ENCODE measurements at regions not wholly inside any gene's neighbourhood (a gene's known extent, or its start where the extent isn't known, plus 50 kb on each side); places are given as distances from the start of the nearest gene placed in this dataset.
A peak's percentile ranks its signal among the peaks of the same experiment; 100 is the strongest.
"Not testable (repeated sequence)": the region's sequence is repeated elsewhere in the genome, so short reads cannot be mapped to it uniquely, and the experiment has no call there.

- ATAC-seq (replicated peaks in 1 of 2) (no peak), DNase-seq (no peak)
- Mint-ChIP-seq H3K4me1 (ENCODE audit: low read depth) (no peaks in the 10 kb centered on the region), H3K4me3 (no peak overlapping the region), H3K9me3 (peaks cover under 1 to 3% of the 10 kb centered on the region in 2 donors), H3K27ac (no peak overlapping the region), H3K36me3 (ENCODE audit: insufficient read depth in 2 of 2) (no peaks in the 10 kb centered on the region), H3K27me3 (ENCODE audit: low read depth) (no peaks in the 10 kb centered on the region)
Measured at GRCh38 chr9:22808876-22809275, 362.3 kb downstream of the DMRTA1 start.

GRCh38 chr9:22809371-22809770, 362.7 kb downstream of the DMRTA1 start:
- Mint-ChIP-seq H3K9me3 (peaks cover 1 to 3% of the 10 kb centered on the region in 2 donors), H3K27me3 (ENCODE audit: low read depth) (no peaks in the 10 kb centered on the region), H3K27ac (no peak overlapping the region), H3K36me3 (ENCODE audit: insufficient read depth in 2 of 2) (no peaks in the 10 kb centered on the region), H3K4me3 (no peak overlapping the region), H3K4me1 (ENCODE audit: low read depth) (no peaks in the 10 kb centered on the region)
- ATAC-seq (replicated peaks in 1 of 2) (no peak), DNase-seq (no peak)

GRCh38 chr9:22813529-22813928, 366.9 kb downstream of the DMRTA1 start:
- Mint-ChIP-seq H3K4me3 (no peak overlapping the region), H3K9me3 (peaks cover 3 to 4% of the 10 kb centered on the region in 2 donors), H3K4me1 (ENCODE audit: low read depth) (no peaks in the 10 kb centered on the region), H3K27ac (no peak overlapping the region), H3K36me3 (ENCODE audit: insufficient read depth in 2 of 2) (no peaks in the 10 kb centered on the region), H3K27me3 (ENCODE audit: low read depth) (no peaks in the 10 kb centered on the region)
- DNase-seq, result no peak
- no peak for ATAC-seq (replicated peaks in 1 of 2)

- ATAC-seq (replicated peaks in 1 of 2), result no peak
- Mint-ChIP-seq H3K36me3 (ENCODE audit: insufficient read depth in 2 of 2) (no peaks in the 10 kb centered on the region), H3K9me3 (peaks cover 4 to 6% of the 10 kb centered on the region in 2 donors), H3K27me3 (ENCODE audit: low read depth) (no peaks in the 10 kb centered on the region), H3K4me3 (no peak overlapping the region), H3K4me1 (ENCODE audit: low read depth) (no peaks in the 10 kb centered on the region), H3K27ac (no peak overlapping the region)
- DNase-seq, result no peak
Measured at GRCh38 chr9:22815246-22815645, 368.6 kb downstream of the DMRTA1 start.

GRCh38 chr9:22817181-22817580, 370.6 kb downstream of the DMRTA1 start:
- Mint-ChIP-seq H3K27ac (no peak overlapping the region), H3K9me3 (peaks cover 8 to 9% of the 10 kb centered on the region in 2 donors), H3K36me3 (ENCODE audit: insufficient read depth in 2 of 2) (no peaks in the 10 kb centered on the region), H3K4me1 (ENCODE audit: low read depth) (no peaks in the 10 kb centered on the region), H3K4me3 (no peak overlapping the region), H3K27me3 (ENCODE audit: low read depth) (no peaks in the 10 kb centered on the region)
- DNase-seq, result no peak
- no peak for ATAC-seq (replicated peaks in 1 of 2)

GRCh38 chr9:22829236-22829635, 382.6 kb downstream of the DMRTA1 start:
- no peak for DNase-seq
- no peaks in the 10 kb centered on the region for H3K4me1 Mint-ChIP-seq (ENCODE audit: low read depth)
- no peaks in the 10 kb centered on the region for H3K27me3 Mint-ChIP-seq (ENCODE audit: low read depth)
- no peak overlapping the region for H3K4me3 Mint-ChIP-seq
- H3K9me3 Mint-ChIP-seq, result peaks cover 0 to 11% of the 10 kb centered on the region in 2 donors
- no peak for ATAC-seq (replicated peaks in 1 of 2)
- no peak overlapping the region for H3K27ac Mint-ChIP-seq
- no peaks in the 10 kb centered on the region for H3K36me3 Mint-ChIP-seq (ENCODE audit: insufficient read depth in 2 of 2)

GRCh38 chr9:22838266-22838665, 391.6 kb downstream of the DMRTA1 start:
- Mint-ChIP-seq H3K4me3 (no peak overlapping the region), H3K27me3 (ENCODE audit: low read depth) (no peaks in the 10 kb centered on the region), H3K4me1 (ENCODE audit: low read depth) (no peaks in the 10 kb centered on the region), H3K27ac (peak overlapping the region; percentile 40), H3K9me3 (peaks cover 2 to 8% of the 10 kb centered on the region in 2 donors), H3K36me3 (ENCODE audit: insufficient read depth in 2 of 2) (no peaks in the 10 kb centered on the region)
- DNase-seq (no peak), ATAC-seq (replicated peaks in 1 of 2) (no peak)

GRCh38 chr9:22840641-22841040, 394.0 kb downstream of the DMRTA1 start:
- Mint-ChIP-seq H3K27ac (no peak overlapping the region), H3K9me3 (peaks cover 2 to 17% of the 10 kb centered on the region in 2 donors), H3K4me1 (ENCODE audit: low read depth) (no peaks in the 10 kb centered on the region), H3K36me3 (ENCODE audit: insufficient read depth in 2 of 2) (peaks cover 0 to 1% of the 10 kb centered on the region in 2 donors), H3K4me3 (no peak overlapping the region), H3K27me3 (ENCODE audit: low read depth) (no peaks in the 10 kb centered on the region)
- ATAC-seq (replicated peaks in 1 of 2) (no peak), DNase-seq (no peak)

- H3K4me3 Mint-ChIP-seq; DNase-seq; H3K36me3 Mint-ChIP-seq (ENCODE audit: insufficient read depth in 2 of 2); H3K27ac Mint-ChIP-seq; H3K4me1 Mint-ChIP-seq (ENCODE audit: low read depth); H3K27me3 Mint-ChIP-seq (ENCODE audit: low read depth); ATAC-seq (replicated peaks in 1 of 2): not testable (repeated sequence)
- peaks cover 5 to 25% of the 10 kb centered on the region in 2 donors for H3K9me3 Mint-ChIP-seq
Measured at GRCh38 chr9:22845243-22845642, 398.6 kb downstream of the DMRTA1 start.

GRCh38 chr9:22855980-22856379, 409.4 kb downstream of the DMRTA1 start:
- DNase-seq, result no peak
- Mint-ChIP-seq H3K4me1 (ENCODE audit: low read depth) (no peaks in the 10 kb centered on the region), H3K4me3 (no peak overlapping the region), H3K36me3 (ENCODE audit: insufficient read depth in 2 of 2) (no peaks in the 10 kb centered on the region), H3K9me3 (peaks cover 3 to 11% of the 10 kb centered on the region in 2 donors), H3K27me3 (ENCODE audit: low read depth) (no peaks in the 10 kb centered on the region), H3K27ac (no peak overlapping the region)
- no peak for ATAC-seq (replicated peaks in 1 of 2)

- Mint-ChIP-seq H3K4me1 (ENCODE audit: low read depth) (no peaks in the 10 kb centered on the region), H3K9me3 (peaks cover 5 to 9% of the 10 kb centered on the region in 2 donors), H3K4me3 (no peak overlapping the region), H3K27ac (no peak overlapping the region), H3K27me3 (ENCODE audit: low read depth) (no peaks in the 10 kb centered on the region), H3K36me3 (ENCODE audit: insufficient read depth in 2 of 2) (no peaks in the 10 kb centered on the region)
- no peak for DNase-seq
- ATAC-seq (replicated peaks in 1 of 2), result no peak
Measured at GRCh38 chr9:22857316-22857715, 410.7 kb downstream of the DMRTA1 start.

GRCh38 chr9:22863106-22863505, 416.5 kb downstream of the DMRTA1 start:
- H3K9me3 Mint-ChIP-seq, result peaks cover 8 to 20% of the 10 kb centered on the region in 2 donors
- ATAC-seq (replicated peaks in 1 of 2) (no peak), DNase-seq (no peak)
- H3K4me3 Mint-ChIP-seq, result no peak overlapping the region
- H3K4me1 Mint-ChIP-seq (ENCODE audit: low read depth), result no peaks in the 10 kb centered on the region
- H3K36me3 Mint-ChIP-seq (ENCODE audit: insufficient read depth in 2 of 2), result no peaks in the 10 kb centered on the region
- no peaks in the 10 kb centered on the region for H3K27me3 Mint-ChIP-seq (ENCODE audit: low read depth)
- no peak overlapping the region for H3K27ac Mint-ChIP-seq

- ATAC-seq (replicated peaks in 1 of 2) (no peak), DNase-seq (no peak)
- H3K27ac Mint-ChIP-seq, result no peak overlapping the region
- peaks cover 8 to 20% of the 10 kb centered on the region in 2 donors for H3K9me3 Mint-ChIP-seq
- no peaks in the 10 kb centered on the region for H3K36me3 Mint-ChIP-seq (ENCODE audit: insufficient read depth in 2 of 2)
- H3K4me1 Mint-ChIP-seq (ENCODE audit: low read depth), result no peaks in the 10 kb centered on the region
- H3K27me3 Mint-ChIP-seq (ENCODE audit: low read depth), result no peaks in the 10 kb centered on the region
- no peak overlapping the region for H3K4me3 Mint-ChIP-seq
Measured at GRCh38 chr9:22863736-22864135, 417.1 kb downstream of the DMRTA1 start.

GRCh38 chr9:22893196-22893843, 446.7 kb downstream of the DMRTA1 start:
- Mint-ChIP-seq H3K27me3 (ENCODE audit: low read depth) (no peaks in the 10 kb centered on the region), H3K27ac (no peak overlapping the region), H3K4me1 (ENCODE audit: low read depth) (no peaks in the 10 kb centered on the region), H3K4me3 (no peak overlapping the region), H3K36me3 (ENCODE audit: insufficient read depth in 2 of 2) (no peaks in the 10 kb centered on the region), H3K9me3 (peaks cover 0 to 3% of the 10 kb centered on the region in 2 donors)
- ATAC-seq (replicated peaks in 1 of 2) (no peak), DNase-seq (no peak)

Measured in activated T-cell treated with anti-CD3 and anti-CD28 coated beads, Interleukin-2, amount 50 U/mL, for 72 hours (primary cell).